ENCODE measurements at regions not wholly inside any gene's neighbourhood (a gene's known extent, or its start where the extent isn't known, plus 50 kb on each side); places are given as distances from the start of the nearest gene placed in this dataset.
"Not testable (repeated sequence)": the region's sequence is repeated elsewhere in the genome, so short reads cannot be mapped to it uniquely, and the experiment has no call there.

DNA sequence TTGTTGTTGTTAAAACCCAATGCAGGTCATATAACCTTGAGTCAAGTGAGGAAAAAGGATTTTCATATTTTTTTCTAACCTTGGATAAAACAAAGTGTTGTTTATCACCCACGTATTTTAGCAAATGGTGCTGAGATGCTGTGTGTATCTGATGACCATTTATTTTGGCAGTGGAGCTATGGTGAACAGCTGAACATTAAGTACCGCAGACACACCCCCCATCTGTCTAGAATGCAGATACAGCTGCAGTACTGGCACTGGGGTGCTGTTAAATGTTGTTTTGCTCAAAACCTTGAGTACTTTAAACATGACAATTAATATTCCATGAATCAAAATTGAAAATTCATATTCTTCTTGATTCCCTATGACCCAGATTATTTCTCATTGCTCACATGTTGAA, 773.3 kb upstream of the SLC39A10 start:
- no peak for DNase-seq

DNA sequence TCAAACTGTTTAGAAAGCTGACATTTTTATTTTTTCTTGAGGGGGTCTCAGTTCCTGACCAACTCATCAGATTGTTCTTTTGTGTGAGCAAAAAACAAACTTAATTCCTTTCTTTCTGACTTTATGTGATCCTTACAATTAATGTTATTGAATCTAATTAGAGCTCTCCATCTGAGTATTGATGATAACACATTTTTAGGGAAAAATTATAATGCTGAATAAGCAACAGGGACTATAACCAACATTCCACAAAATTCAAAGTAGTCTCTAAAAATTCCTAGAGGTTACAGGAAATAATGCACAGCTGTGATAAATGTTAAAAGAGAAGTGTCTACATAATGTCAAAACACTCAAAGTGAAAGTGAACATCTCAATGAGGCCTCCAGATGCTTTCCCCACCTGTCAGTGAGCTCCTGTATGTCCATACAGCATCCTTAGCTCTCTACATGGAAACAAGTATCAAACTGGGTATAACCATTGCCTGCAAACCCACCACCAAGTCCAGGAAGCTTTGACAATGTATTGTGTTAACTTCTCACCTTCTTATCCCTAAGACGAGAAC, 786.0 kb upstream of the SLC39A10 start:
- no peak for DNase-seq

GRCh38 chr2:194867328-194867727, 789.7 kb upstream of the SLC39A10 start:
- DNase-seq = no peak

- DNase-seq = no peak
These were observed 802.1 kb upstream of the SLC39A10 start for GRCh38 chr2:194854941-194855340.

- no peak for DNase-seq
These were observed 814.2 kb upstream of the SLC39A10 start for GRCh38 chr2:194842871-194843270.

DNA sequence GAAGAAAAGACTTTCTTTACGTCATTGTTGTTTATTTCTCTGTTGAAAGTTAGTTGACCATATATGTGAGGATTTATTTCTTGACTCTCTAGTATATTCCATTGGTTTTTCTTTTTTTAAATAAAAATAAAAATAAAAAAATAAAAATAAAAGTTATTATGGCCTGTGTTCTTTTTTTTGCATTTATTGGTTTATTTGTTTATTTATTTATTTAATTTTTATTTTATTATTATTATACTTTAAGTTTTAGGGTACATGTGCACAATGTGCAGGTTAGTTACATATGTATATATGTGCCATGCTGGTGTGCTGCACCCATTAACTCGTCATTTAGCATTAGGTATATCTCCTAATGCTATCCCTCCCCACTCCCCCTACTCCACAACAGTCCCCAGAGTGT, 822.7 kb upstream of the SLC39A10 start:
- not testable (repeated sequence) for DNase-seq

DNA sequence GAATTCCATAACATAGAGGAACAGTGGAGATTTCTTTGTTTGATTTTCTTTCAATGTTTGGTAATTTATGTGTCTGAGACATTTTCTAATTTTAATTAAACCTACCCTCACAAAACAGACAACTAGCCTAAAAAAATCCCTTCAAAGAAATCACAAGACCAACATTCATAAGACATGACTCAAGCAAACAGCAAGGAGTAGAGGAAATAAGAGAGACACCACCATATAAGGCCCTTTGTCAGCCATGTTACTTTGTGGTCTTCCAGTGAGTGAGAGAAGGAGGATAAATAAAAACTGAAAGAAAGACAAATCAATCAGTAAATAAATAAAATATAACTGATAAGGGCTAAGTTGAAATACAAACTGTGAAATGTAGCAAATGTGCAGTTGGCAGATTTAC, 830.8 kb upstream of the SLC39A10 start:
- no peak for DNase-seq

- DNase-seq = no peak
These were observed 832.6 kb upstream of the SLC39A10 start for GRCh38 chr2:194824450-194824849.

GRCh38 chr2:194822657-194823056, 834.4 kb upstream of the SLC39A10 start:
- DNase-seq = no peak

- no peak for DNase-seq
These were observed 834.9 kb upstream of the SLC39A10 start for GRCh38 chr2:194822097-194822496.

DNA sequence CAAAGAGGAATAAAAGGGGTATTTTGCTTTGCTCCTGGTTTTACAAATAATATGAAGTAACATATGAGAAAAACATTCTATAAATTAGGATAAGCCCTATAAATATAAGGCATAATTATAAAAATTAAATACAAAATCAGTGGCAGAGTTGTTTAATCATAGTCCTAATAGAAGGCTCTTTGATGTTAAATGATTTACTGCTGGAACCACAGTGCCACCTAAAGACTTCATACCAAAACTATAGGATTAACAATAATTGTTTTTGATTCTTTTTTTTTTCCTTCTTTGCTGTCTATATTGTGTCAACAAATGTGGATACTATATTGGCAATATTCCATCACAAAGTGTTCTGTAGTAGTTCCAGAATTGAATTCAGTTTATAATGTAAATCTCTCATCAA, 837.7 kb upstream of the SLC39A10 start:
- DNase-seq = no peak

DNA sequence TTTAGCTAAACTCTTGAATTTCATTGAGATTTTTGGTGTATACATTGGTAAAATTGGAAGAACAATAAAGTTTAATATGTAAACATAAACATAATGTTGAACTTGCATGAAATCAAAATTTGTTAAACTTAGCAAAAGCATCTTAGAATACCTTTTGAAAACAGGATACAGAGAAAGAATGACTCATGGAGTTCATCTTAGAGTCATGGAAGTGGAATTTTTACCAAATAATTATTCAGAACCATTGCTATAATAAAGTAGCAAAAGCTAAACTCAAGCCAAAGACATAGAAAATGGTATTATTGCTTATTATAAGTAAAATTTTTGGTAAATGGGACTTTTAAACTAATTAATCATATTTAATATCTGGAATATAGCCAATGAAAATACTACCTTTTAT, 841.6 kb upstream of the SLC39A10 start:
- no peak for DNase-seq

GRCh38 chr2:194802589-194802988, 854.4 kb upstream of the SLC39A10 start:
- DNase-seq = no peak

GRCh38 chr2:194787071-194787470, 870.0 kb upstream of the SLC39A10 start:
- not testable (repeated sequence) for DNase-seq

GRCh38 chr2:194771394-194771793, 885.6 kb upstream of the SLC39A10 start:
- not testable (repeated sequence) for DNase-seq

- no peak for DNase-seq
These were observed 888.0 kb upstream of the SLC39A10 start for GRCh38 chr2:194769030-194769429.

DNA sequence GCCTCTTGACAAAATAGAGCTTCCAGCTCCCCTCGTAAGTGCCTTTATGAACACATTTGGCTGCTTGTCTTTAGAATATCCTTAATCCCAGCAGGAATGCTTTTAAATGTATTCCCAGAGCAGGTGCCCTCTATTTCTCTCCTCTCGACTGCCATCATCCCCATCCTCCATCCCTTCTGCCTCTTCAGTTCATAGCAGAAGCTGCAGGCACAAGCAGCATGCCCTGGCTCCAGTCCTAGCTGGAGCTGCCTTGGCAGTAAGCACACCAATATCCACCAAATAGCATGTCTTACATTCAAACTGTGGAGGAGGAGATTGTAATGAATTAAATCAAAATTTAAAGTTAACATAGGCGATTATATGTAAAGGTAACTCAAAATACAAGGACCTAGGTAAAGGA, 891.3 kb upstream of the SLC39A10 start:
- no peak for DNase-seq

- DNase-seq = no peak
These were observed 906.1 kb upstream of the SLC39A10 start for GRCh38 chr2:194750926-194751325.

DNA sequence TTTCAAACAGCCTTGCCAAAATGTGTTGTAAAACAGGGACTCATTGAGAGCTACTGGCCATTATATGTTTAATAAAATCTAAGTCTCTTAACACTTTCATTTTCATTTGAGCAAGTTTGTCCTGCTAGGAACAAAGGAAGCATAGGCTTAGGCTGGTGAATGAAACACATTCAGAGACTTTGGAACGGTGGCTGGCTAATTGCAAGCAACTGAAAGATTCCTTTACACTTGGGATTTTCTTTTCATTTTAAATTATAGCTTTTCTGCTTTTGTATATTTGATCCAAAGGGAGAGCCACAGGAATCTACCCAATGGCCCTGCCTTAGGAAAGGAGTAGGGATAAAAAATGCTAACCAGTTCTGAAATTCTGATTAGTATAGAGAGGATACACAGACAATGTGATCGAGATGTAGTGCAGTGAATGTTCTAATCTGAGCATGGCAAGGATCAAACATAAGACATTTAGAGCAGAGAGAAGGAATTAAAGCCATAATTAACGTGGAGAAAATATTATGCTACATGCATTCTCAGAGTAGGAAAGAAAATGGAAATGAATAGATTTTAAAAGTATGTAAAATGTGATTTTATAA, 911.4 kb upstream of the SLC39A10 start:
- DNase-seq = no peak

- DNase-seq = no peak
These were observed 914.3 kb upstream of the SLC39A10 start for GRCh38 chr2:194742706-194743105.

GRCh38 chr2:194739217-194739616, 917.8 kb upstream of the SLC39A10 start:
- no peak for DNase-seq

GRCh38 chr2:194735837-194736542, 921.0 kb upstream of the SLC39A10 start:
- no peak for DNase-seq

DNA sequence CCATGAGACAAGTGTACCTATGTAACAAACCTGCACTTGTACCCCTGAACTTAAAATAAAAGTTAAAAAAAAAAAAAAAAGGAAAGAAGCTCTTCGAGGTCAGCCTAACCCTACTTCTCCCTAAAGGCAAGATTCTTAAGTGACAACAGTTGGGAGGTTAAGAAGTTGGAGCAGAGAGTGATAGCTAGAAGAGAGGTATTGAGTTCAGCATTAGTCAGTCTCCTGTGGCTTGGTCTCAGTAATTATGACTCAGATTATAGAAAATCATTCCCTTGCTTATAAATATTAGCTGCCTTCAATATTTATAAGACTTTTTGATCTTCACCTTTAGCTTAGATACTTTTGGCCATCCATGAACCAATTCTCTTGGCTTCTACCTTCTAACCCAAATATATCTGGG, 926.8 kb upstream of the SLC39A10 start:
- DNase-seq = no peak

GRCh38 chr2:194725169-194725568, 931.9 kb upstream of the SLC39A10 start:
- DNase-seq = no peak

DNA sequence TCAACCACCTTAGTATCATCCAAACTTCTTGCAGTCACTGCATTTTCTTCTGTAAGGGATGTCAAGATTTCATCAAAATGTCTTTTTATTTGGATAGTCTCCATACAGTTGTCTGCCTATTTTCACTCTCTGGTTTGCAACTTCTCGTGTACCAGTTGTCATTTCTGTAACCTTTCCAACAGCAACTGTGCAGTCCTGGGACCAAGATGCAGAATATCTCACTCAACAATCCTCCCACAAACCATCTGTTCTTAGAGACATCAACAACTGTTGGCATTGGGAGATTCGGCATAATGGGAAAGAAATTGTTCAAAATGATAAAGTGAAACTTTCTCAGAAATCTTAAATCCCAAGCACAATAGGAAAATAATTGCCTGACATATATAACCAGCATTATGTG, 933.6 kb upstream of the SLC39A10 start:
- DNase-seq = no peak

Measured in activated naive CD4-positive, alpha-beta T cell treated with Interleukin-2 at 50 U/mL for 16 hours (primary cell).